ENCODE measurements at regions not wholly inside any gene's neighbourhood (a gene's known extent, or its start where the extent isn't known, plus 50 kb on each side); places are given as distances from the start of the nearest gene placed in this dataset.
A peak's percentile ranks its signal among the peaks of the same experiment; 100 is the strongest.

- Histone ChIP-seq H3K36me3 (ENCODE audit: insufficient read depth, low read length) (no peaks in the 10 kb centered on the region), H3K9me2 (ENCODE audit: low read depth, low read length) (no peaks in the 10 kb centered on the region), H4K20me1 (ENCODE audit: insufficient read depth, low read length) (no peaks in the 10 kb centered on the region), H3K9me3 (ENCODE audit: low read length) (no peaks in the 10 kb centered on the region), H2AFZ (ENCODE audit: low read length) (no peak overlapping the region), H3K4me3 (ENCODE audit: low read depth, low read length, poor library complexity, severe bottlenecking) (no peak overlapping the region), H3K27ac (ENCODE audit: low read depth, low read length, poor library complexity, severe bottlenecking) (no peak overlapping the region), H3K9ac (ENCODE audit: low read length) (no peak overlapping the region), H3K4me2 (ENCODE audit: low read length) (no peak overlapping the region), H3K27me3 (ENCODE audit: insufficient read depth, low read length) (no peaks in the 10 kb centered on the region), H3K79me2 (ENCODE audit: insufficient read depth, low read length) (no peaks in the 10 kb centered on the region), H3K4me1 (ENCODE audit: insufficient read depth, low read length, severe bottlenecking) (peaks cover 55% of the 10 kb centered on the region), H3F3A (ENCODE audit: insufficient read depth, low read length) (no peaks in the 10 kb centered on the region)
- no peak for TF ChIP-seq EZH2 (IDR thresholded peaks at IDR 0.05; ENCODE audit: borderline replicate concordance, low read length)
- TF ChIP-seq, protein P1, sequence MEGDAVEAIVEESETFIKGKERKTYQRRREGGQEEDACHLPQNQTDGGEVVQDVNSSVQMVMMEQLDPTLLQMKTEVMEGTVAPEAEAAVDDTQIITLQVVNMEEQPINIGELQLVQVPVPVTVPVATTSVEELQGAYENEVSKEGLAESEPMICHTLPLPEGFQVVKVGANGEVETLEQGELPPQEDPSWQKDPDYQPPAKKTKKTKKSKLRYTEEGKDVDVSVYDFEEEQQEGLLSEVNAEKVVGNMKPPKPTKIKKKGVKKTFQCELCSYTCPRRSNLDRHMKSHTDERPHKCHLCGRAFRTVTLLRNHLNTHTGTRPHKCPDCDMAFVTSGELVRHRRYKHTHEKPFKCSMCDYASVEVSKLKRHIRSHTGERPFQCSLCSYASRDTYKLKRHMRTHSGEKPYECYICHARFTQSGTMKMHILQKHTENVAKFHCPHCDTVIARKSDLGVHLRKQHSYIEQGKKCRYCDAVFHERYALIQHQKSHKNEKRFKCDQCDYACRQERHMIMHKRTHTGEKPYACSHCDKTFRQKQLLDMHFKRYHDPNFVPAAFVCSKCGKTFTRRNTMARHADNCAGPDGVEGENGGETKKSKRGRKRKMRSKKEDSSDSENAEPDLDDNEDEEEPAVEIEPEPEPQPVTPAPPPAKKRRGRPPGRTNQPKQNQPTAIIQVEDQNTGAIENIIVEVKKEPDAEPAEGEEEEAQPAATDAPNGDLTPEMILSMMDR (IDR thresholded peaks at IDR 0.05; ENCODE audit: low read length), result no peak
Measured at GRCh38 chr2:183493040-183493439, 368.8 kb downstream of the NUP35 start.

DNA sequence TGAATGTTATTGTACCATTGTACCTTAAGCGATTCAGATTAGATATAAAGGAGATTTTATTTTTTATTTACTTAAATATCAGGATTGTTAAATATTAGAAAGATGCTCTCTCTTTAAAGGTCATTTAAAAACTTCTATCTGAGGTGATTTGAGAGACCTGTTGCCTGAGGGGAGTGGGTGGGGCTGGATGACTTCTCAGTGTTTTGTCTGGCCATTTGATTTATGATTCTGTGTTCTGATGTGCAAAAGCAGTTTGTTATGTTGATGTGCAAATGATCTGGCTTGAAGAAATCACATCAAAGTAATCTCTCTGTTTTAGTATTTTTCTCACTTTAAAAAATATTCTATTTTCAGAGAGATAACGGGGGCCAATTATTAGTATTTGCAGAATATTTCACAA, 370.8 kb downstream of the NUP35 start:
- TF ChIP-seq, protein P1 (IDR thresholded peaks at IDR 0.05; ENCODE audit: low read length), result no peak
- no peak for TF ChIP-seq EZH2 (IDR thresholded peaks at IDR 0.05; ENCODE audit: borderline replicate concordance, low read length)
- Histone ChIP-seq H4K20me1 (ENCODE audit: insufficient read depth, low read length) (no peaks in the 10 kb centered on the region), H3K27me3 (ENCODE audit: insufficient read depth, low read length) (no peaks in the 10 kb centered on the region), H3K9me2 (ENCODE audit: low read depth, low read length) (no peaks in the 10 kb centered on the region), H3F3A (ENCODE audit: insufficient read depth, low read length) (no peaks in the 10 kb centered on the region), H3K9ac (ENCODE audit: low read length) (peak overlapping the region; percentile 56), H3K4me1 (ENCODE audit: insufficient read depth, low read length, severe bottlenecking) (peaks cover 55% of the 10 kb centered on the region), H3K9me3 (ENCODE audit: low read length) (no peaks in the 10 kb centered on the region), H3K36me3 (ENCODE audit: insufficient read depth, low read length) (no peaks in the 10 kb centered on the region), H2AFZ (ENCODE audit: low read length) (peak overlapping the region; percentile 95), H3K27ac (ENCODE audit: low read depth, low read length, poor library complexity, severe bottlenecking) (peak overlapping the region; percentile 98), H3K4me2 (ENCODE audit: low read length) (peak overlapping the region; percentile 72), H3K4me3 (ENCODE audit: low read depth, low read length, poor library complexity, severe bottlenecking) (peak overlapping the region; percentile 42), H3K79me2 (ENCODE audit: insufficient read depth, low read length) (no peaks in the 10 kb centered on the region)

- Histone ChIP-seq H3K9me2 (ENCODE audit: low read depth, low read length) (no peaks in the 10 kb centered on the region), H3K9ac (ENCODE audit: low read length) (peak overlapping the region; percentile 56), H3K36me3 (ENCODE audit: insufficient read depth, low read length) (no peaks in the 10 kb centered on the region), H3K27me3 (ENCODE audit: insufficient read depth, low read length) (no peaks in the 10 kb centered on the region), H2AFZ (ENCODE audit: low read length) (no peak overlapping the region), H3K4me1 (ENCODE audit: insufficient read depth, low read length, severe bottlenecking) (peaks cover 49% of the 10 kb centered on the region), H3K9me3 (ENCODE audit: low read length) (no peaks in the 10 kb centered on the region), H3K79me2 (ENCODE audit: insufficient read depth, low read length) (no peaks in the 10 kb centered on the region), H3K27ac (ENCODE audit: low read depth, low read length, poor library complexity, severe bottlenecking) (peak overlapping the region; percentile 98), H3K4me2 (ENCODE audit: low read length) (peak overlapping the region; percentile 72), H3K4me3 (ENCODE audit: low read depth, low read length, poor library complexity, severe bottlenecking) (peak overlapping the region; percentile 42), H3F3A (ENCODE audit: insufficient read depth, low read length) (no peaks in the 10 kb centered on the region), H4K20me1 (ENCODE audit: insufficient read depth, low read length) (no peaks in the 10 kb centered on the region)
- TF ChIP-seq EZH2 (IDR thresholded peaks at IDR 0.05; ENCODE audit: borderline replicate concordance, low read length), result no peak
- TF ChIP-seq, protein P1 (IDR thresholded peaks at IDR 0.05; ENCODE audit: low read length), result no peak
Measured at GRCh38 chr2:183495589-183496267, 371.5 kb downstream of the NUP35 start.

Measured in OCI-LY1 (cell line).